Osteoblast (primary cell): ENCODE measurements at regions not wholly inside any gene's neighbourhood (a gene's known extent, or its start where the extent isn't known, plus 50 kb on each side); places are given as distances from the start of the nearest gene placed in this dataset.

ENCODE experiments used
- DNase-seq: peaks from one replicate; pipeline ENCODE4 v3.0.0; 2011; ENCODE audit warnings: low spot score, mixed read lengths; ENCODE audit not compliant: insufficient read length; ENCODE audit errors: missing footprints
- H2AFZ ChIP-seq: 2 replicates; pipeline ENCODE4 v1.6.0; 2011; ENCODE audit warnings: mild to moderate bottlenecking, low read length
- H3K27ac ChIP-seq: 2 replicates; pipeline ENCODE4 v1.5.1; 2011; ENCODE audit warnings: mild to moderate bottlenecking, low read depth, low read length, moderate library complexity
- H3K27me3 ChIP-seq: 2 replicates; pipeline ENCODE4 v1.6.0; 2012; ENCODE audit warnings: mild to moderate bottlenecking, control low read depth, inconsistent platforms, low read length, moderate library complexity; ENCODE audit not compliant: insufficient read depth
- H3K36me3 ChIP-seq: 2 replicates; pipeline ENCODE4 v1.5.1; 2011; ENCODE audit warnings: mild to moderate bottlenecking, low read length, control low read depth, moderate library complexity; ENCODE audit not compliant: insufficient read depth
- H3K4me1 ChIP-seq: 2 replicates; pipeline ENCODE4 v1.5.1; 2011; ENCODE audit warnings: mild to moderate bottlenecking, low read length, control low read depth, moderate library complexity; ENCODE audit not compliant: insufficient read depth
- H3K4me2 ChIP-seq: 2 replicates; pipeline ENCODE4 v1.6.0; 2011; ENCODE audit warnings: mild to moderate bottlenecking, low read length; ENCODE audit not compliant: insufficient read depth
- H3K4me3 ChIP-seq: fragments of 200-600 bp; sonication (generic); 3 replicates; pipeline ENCODE4 v1.5.1; 2012; ENCODE audit warnings: mild to moderate bottlenecking, low read length, inconsistent platforms; ENCODE audit not compliant: insufficient read depth
- H3K79me2 ChIP-seq: 2 replicates; pipeline ENCODE4 v1.6.0; 2012; ENCODE audit warnings: mild to moderate bottlenecking, low read length, control low read depth, inconsistent platforms; ENCODE audit not compliant: insufficient read depth
- H3K9me3 ChIP-seq: 2 replicates; pipeline ENCODE4 v1.5.1; 2011; ENCODE audit warnings: low read depth, low read length, control low read depth
- H4K20me1 ChIP-seq: 2 replicates; pipeline ENCODE4 v1.6.0; 2012; ENCODE audit warnings: mild to moderate bottlenecking, low read length, control low read depth; ENCODE audit not compliant: insufficient read depth
- CTCF ChIP-seq: IDR thresholded peaks from 2 replicates; pipeline ENCODE4 v1.5.1; 2011; ENCODE audit warnings: mild to moderate bottlenecking, low read depth, low read length, moderate library complexity; ENCODE audit errors: extremely low read depth

DNA sequence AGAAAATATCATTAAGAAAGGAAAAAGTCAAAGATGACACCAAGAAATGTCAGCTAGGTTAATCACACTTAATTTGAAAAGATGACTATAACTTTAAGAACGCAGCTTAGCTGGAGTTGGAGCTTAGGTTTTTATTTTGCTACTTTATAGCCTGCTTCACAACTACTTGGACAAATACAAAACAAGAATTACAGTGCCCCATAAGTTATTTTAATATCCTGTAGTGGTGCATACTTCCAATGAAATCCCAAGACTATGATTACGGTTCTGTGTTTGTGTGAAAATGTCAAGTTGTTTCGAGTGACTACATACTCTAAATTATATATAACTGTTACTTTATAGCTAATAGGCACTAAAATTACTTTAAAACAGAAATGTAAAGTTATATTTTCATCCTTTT is 244.6 kb upstream of the MGMT start:
- TF ChIP-seq CTCF = no peak
- Histone ChIP-seq H3K36me3 (no peaks in the 10 kb centered on the region), H3K79me2 (no peaks in the 10 kb centered on the region), H3K4me2 (no peak overlapping the region), H2AFZ (no peak overlapping the region), H3K9me3 (no peaks in the 10 kb centered on the region), H3K27me3 (no peaks in the 10 kb centered on the region), H3K4me1 (no peaks in the 10 kb centered on the region), H4K20me1 (no peaks in the 10 kb centered on the region), H3K4me3 (no peak overlapping the region), H3K27ac (no peak overlapping the region)
- no peak for DNase-seq

DNA sequence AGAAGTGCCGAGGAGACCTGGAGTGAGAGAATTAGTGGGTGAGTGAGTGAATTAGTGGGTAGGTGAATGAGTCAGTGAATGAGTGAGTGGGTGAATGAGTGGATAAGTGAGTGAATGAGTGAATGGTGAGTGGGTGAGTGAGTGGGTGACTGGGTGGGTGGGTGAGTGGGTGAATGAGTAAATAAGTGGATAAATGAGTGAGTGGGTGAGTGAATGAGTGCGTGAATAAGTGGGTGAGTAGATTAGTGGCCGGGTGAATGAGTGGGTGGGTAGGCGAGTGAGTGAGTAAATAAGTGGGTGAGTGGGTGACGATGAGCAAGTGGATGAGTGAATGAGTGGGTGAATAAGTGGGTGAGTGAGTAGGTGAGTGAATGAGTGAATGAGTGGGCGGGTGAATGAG is 243.7 kb upstream of the MGMT start:
- H3K79me2 ChIP-seq = no peaks in the 10 kb centered on the region
- TF ChIP-seq CTCF = no peak
- H3K9me3 ChIP-seq = no peaks in the 10 kb centered on the region
- no peak overlapping the region for H3K27ac ChIP-seq
- no peak for DNase-seq
- H3K4me2 ChIP-seq = no peak overlapping the region
- H4K20me1 ChIP-seq = no peaks in the 10 kb centered on the region
- H3K27me3 ChIP-seq = no peaks in the 10 kb centered on the region
- no peaks in the 10 kb centered on the region for H3K36me3 ChIP-seq
- H3K4me1 ChIP-seq = no peaks in the 10 kb centered on the region
- H3K4me3 ChIP-seq = no peak overlapping the region
- no peak overlapping the region for H2AFZ ChIP-seq

DNA sequence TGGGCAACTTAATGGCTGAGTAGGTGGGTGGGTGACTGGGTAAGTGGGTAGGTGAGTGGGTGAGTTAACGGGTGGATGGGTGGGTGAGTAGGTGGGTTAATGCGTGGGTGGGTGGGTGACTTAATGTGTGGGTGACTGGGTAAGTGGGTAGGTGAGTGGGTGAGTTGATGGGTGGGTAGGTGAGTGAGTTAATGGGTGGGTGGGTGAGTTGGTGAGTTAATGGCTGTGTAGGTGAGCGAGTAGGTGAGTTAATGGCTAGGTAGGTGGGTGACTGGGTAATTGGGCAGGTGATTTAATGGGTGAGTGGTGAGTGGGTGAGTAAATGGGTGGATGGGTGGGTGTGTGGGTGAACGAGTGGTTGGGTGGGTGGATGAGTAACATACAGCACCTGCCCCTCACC is 243.0 kb upstream of the MGMT start:
- Histone ChIP-seq H3K4me3 (no peak overlapping the region), H3K27me3 (no peaks in the 10 kb centered on the region), H2AFZ (no peak overlapping the region), H3K27ac (no peak overlapping the region), H3K4me1 (no peaks in the 10 kb centered on the region), H3K79me2 (no peaks in the 10 kb centered on the region), H3K9me3 (no peaks in the 10 kb centered on the region), H3K36me3 (no peaks in the 10 kb centered on the region), H3K4me2 (no peak overlapping the region), H4K20me1 (no peaks in the 10 kb centered on the region)
- TF ChIP-seq CTCF = no peak
- DNase-seq = no peak

GRCh38 chr10:129231821-129232220 is 235.2 kb upstream of the MGMT start:
- H4K20me1 ChIP-seq = no peaks in the 10 kb centered on the region
- no peak overlapping the region for H3K27ac ChIP-seq
- H3K79me2 ChIP-seq = no peaks in the 10 kb centered on the region
- H3K27me3 ChIP-seq = no peaks in the 10 kb centered on the region
- peaks cover 2% of the 10 kb centered on the region for H3K9me3 ChIP-seq
- H3K36me3 ChIP-seq = no peaks in the 10 kb centered on the region
- no peak for DNase-seq
- H3K4me1 ChIP-seq = no peaks in the 10 kb centered on the region
- H3K4me2 ChIP-seq = no peak overlapping the region
- no peak overlapping the region for H2AFZ ChIP-seq
- H3K4me3 ChIP-seq = no peak overlapping the region
- no peak for TF ChIP-seq CTCF
